GM19463 (cell line): ENCODE measurements at regions not wholly inside any gene's neighbourhood (a gene's known extent, or its start where the extent isn't known, plus 50 kb on each side); places are given as distances from the start of the nearest gene placed in this dataset.
A peak's percentile ranks its signal among the peaks of the same experiment; 100 is the strongest.

Experiments
- ATAC-seq: cut with Tn5 transposase; IDR thresholded peaks from one replicate; pipeline ENCODE4 v1.9.1; 2021; ENCODE audit warnings: mild to moderate bottlenecking, moderate library complexity; ENCODE audit not compliant: unreplicated experiment

DNA sequence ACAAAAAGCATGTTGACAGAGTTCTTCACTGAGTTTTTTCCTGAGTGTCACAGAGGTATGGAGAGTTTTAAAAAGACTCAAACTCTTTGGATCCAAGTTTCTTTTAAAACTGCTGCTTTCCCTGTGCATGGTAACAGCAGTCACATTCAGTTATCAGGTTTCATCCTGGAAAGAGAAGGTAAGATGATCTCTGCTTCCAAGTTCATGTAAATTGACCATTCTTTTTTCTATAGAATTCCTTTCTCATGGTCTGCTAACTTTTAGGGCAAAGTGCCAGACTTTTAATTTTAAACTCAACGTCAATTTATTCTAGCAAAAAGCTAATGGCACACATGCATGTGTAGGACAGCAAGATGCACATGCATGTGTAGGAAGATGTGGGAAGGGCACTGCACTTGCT is 52.5 kb upstream of the PRLR start:
- ATAC-seq, result no peak

DNA sequence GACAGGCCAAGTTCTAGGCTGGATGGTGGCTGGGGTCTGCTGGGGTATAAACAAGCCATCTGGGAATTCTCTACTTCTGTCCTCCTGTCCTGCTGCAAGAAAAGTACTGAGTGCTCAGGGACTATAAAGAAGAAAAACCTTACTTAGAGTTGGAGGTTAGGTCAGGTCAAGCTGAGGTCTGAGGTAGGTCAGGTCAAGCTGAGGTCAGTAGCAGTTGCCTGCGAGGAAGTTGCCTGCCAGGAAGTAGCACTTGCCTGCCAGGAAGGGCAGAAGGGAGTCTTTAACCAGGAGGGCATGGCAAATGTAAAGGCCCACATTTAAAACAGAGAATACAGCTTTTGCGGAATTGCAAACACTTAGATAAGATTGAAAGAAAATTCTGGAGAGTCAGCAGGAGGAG is 51.3 kb upstream of the PRLR start:
- peak; percentile 68 for ATAC-seq
